ENCODE measurements at regions not wholly inside any gene's neighbourhood (a gene's known extent, or its start where the extent isn't known, plus 50 kb on each side); places are given as distances from the start of the nearest gene placed in this dataset.

DNA sequence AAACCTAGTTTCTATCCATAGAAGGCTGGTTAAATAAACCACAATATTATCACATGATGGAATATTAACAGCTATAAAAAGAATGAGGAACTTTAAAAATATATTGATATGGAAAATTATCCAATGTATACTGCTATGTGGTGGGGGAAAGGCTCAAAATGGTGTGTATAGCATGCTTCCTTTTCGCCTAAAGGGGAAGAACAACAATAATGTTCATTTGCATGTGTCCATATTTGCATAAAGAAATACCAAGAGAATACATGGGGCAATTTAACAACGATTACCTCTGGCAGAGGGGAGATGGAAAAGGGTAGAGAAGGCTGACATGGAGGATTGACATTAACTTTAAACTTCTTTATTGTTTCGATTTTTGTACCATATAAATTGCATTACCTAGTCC is 121.3 kb upstream of the PARP11 start:
- TF ChIP-seq, protein P1, sequence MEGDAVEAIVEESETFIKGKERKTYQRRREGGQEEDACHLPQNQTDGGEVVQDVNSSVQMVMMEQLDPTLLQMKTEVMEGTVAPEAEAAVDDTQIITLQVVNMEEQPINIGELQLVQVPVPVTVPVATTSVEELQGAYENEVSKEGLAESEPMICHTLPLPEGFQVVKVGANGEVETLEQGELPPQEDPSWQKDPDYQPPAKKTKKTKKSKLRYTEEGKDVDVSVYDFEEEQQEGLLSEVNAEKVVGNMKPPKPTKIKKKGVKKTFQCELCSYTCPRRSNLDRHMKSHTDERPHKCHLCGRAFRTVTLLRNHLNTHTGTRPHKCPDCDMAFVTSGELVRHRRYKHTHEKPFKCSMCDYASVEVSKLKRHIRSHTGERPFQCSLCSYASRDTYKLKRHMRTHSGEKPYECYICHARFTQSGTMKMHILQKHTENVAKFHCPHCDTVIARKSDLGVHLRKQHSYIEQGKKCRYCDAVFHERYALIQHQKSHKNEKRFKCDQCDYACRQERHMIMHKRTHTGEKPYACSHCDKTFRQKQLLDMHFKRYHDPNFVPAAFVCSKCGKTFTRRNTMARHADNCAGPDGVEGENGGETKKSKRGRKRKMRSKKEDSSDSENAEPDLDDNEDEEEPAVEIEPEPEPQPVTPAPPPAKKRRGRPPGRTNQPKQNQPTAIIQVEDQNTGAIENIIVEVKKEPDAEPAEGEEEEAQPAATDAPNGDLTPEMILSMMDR (IDR thresholded peaks at IDR 0.05; ENCODE audit: low read depth, low read length, poor library complexity, severe bottlenecking): no peak
- no peak for TF ChIP-seq EZH2phosphoT487 (IDR thresholded peaks at IDR 0.05; ENCODE audit: borderline replicate concordance, low read length)

Data from DOHH2 (cell line).